Lower leg skin (tissue), 4 donors: ENCODE measurements at regions not wholly inside any gene's neighbourhood (a gene's known extent, or its start where the extent isn't known, plus 50 kb on each side); places are given as distances from the start of the nearest gene placed in this dataset.

Source experiments
- DNase-seq, 2 donors: peaks; one replicate each; pipeline ENCODE4 v3.0.0-alpha.2; 2019; ENCODE audit warnings: low spot score in 2 of 2
- H3K4me3 ChIP-seq: fragments of 200-600 bp; sonication (generic); 2 replicates; pipeline ENCODE4 v1.5.1; 2017; ENCODE audit warnings: mild to moderate bottlenecking, low read depth; ENCODE audit not compliant: poor library complexity, severe bottlenecking
- POLR2A ChIP-seq, 2 donors: fragments of 450-650 bp; IDR thresholded peaks; one replicate each; pipeline ENCODE4 v1.6.1; 2016 to 2017; ENCODE audit warnings: antibody characterized with exemption in 2 of 2, mild to moderate bottlenecking in 1 of 2, moderate library complexity in 1 of 2
- WGBS, 2 donors: methylation state at CpG; one replicate each; pipeline ENCODE4 v1.1.5; 2018; 5-methylcytosine and 5-hydroxymethylcytosine counted together
- intact Hi-C: fragments of 100-400 bp; cut with DNase I; formaldehyde crosslinking; loops from one replicate; pipeline ENCODE4 v1.15.0; 2023; ENCODE audit warnings: low total_unique reads
- TF ChIP-seq, protein P1 (sequence below), 3 donors: fragments of 450-650 bp; IDR thresholded peaks; one replicate each; pipeline ENCODE4 v1.5.1; 2016; ENCODE audit warnings: antibody characterized with exemption in 3 of 3, mild to moderate bottlenecking in 3 of 3, moderate library complexity in 2 of 3

DNA sequence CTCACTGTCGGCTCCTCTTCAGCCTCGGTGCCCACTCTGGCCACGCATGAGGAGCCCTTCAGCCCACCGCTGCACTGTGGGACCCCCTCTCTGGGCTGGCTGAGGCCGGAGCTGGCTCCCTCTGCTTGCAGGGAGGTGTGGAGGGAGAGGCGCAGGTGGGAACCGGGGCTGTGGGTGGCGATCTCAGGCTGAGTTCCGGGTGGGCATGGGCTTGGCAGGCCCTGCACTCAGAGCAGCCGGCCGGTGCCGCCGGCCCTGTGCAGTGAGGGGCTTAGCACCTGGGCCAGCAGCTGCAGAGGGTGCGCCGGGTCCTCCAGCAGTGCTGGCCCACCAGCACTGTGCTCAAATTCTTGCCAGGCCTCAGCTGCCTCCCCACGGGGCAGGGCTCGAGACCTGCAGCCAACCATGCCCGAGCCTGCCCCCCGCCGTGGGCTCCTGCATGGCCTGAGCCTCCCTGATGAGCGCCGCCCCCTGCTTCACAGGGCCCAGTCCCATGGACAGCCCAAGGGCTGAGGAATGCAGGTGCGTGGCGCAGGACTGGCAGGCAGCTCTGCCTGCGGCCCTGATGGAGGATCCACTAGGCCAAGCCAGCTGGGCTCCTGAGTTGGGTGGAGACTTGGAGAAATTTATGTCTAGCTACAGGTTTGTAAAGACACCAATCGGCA, 899.1 kb downstream of the SI start:
- intact Hi-C loops, result no loop called here
- no peak for DNase-seq
- H3K4me3 ChIP-seq, result no peak overlapping the region
- WGBS, 2 donors, result 87 to 94% methylated on average over 12 to 23 of the region's 26 CpGs
- no peak for TF ChIP-seq POLR2A (IDR thresholded peaks at IDR 0.05)
- TF ChIP-seq, protein P1, sequence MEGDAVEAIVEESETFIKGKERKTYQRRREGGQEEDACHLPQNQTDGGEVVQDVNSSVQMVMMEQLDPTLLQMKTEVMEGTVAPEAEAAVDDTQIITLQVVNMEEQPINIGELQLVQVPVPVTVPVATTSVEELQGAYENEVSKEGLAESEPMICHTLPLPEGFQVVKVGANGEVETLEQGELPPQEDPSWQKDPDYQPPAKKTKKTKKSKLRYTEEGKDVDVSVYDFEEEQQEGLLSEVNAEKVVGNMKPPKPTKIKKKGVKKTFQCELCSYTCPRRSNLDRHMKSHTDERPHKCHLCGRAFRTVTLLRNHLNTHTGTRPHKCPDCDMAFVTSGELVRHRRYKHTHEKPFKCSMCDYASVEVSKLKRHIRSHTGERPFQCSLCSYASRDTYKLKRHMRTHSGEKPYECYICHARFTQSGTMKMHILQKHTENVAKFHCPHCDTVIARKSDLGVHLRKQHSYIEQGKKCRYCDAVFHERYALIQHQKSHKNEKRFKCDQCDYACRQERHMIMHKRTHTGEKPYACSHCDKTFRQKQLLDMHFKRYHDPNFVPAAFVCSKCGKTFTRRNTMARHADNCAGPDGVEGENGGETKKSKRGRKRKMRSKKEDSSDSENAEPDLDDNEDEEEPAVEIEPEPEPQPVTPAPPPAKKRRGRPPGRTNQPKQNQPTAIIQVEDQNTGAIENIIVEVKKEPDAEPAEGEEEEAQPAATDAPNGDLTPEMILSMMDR (IDR thresholded peaks at IDR 0.05), result no peak

DNA sequence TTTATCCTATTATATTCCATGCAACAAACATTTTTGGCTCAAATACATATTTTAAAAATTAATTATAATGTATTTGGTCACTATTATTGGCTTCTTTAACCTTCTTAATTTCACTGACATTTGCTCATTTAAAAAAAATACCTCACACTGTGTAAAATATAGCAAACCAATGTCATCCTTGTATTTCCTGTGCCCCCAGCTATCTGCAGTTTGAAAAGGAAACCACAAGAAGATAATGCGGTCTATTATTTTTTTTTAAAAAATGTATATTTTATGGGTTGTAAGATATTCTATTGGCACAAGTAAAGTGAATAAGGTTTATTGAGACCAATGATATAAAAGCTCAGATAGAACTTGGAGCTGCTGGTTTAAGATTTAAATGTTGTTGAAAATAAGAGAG, 904.2 kb downstream of the SI start:
- 67% methylated on average over 1 of the region's 1 CpG for WGBS, 2 donors
- no peak for DNase-seq
- intact Hi-C loops, result no loop called here
- no peak overlapping the region for H3K4me3 ChIP-seq
- TF ChIP-seq POLR2A (IDR thresholded peaks at IDR 0.05), result no peak
- TF ChIP-seq, protein P1 (IDR thresholded peaks at IDR 0.05), result no peak

DNA sequence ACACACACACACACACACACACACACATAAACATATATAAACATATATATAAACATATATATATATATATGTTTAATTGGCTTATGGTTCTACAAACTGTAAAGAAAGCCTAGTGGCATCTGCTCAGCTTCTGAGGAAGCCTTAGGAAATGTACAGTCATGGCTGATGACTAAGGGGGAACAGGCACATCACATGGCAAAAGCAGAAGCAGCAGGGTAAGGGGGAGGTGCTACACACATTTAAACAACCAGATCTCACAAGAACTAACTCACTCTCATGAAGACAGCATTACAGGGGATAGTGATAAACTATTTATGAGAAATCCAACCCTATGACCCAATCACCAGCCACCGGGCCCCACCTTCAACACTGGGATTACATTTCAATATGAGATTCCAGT, 922.9 kb downstream of the SI start:
- intact Hi-C loops, result no loop called here
- no peak for DNase-seq
- no peak overlapping the region for H3K4me3 ChIP-seq
- TF ChIP-seq, protein P1 (IDR thresholded peaks at IDR 0.05), result no peak
- 83 to 84% methylated on average over 1 of the region's 1 CpG for WGBS, 2 donors

DNA sequence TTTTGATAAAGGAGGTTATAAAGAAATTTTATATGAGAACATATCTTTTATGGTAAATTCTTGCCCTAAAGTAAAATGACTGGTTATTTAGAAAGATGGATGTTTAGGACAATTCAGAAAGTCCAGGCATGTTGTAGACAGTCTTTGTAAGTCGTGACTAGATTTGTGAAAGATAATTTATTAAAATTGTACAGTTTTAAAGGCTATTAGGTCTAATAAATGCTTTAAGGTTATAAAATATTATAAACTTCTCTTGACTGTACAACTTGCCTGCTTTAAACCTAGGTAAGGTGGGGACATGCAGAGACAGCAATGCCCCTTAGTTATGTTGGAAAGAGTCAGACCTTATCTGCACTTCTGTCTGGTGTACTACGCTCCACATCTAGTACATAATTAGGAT, 933.5 kb downstream of the SI start:
- intact Hi-C loops, result no loop called here
- no peak for DNase-seq
- WGBS, 2 donors, result 81 to 82% methylated on average over 2 of the region's 2 CpGs
- TF ChIP-seq POLR2A (IDR thresholded peaks at IDR 0.05), result no peak
- TF ChIP-seq, protein P1 (IDR thresholded peaks at IDR 0.05), result no peak
- H3K4me3 ChIP-seq, result no peak overlapping the region

DNA sequence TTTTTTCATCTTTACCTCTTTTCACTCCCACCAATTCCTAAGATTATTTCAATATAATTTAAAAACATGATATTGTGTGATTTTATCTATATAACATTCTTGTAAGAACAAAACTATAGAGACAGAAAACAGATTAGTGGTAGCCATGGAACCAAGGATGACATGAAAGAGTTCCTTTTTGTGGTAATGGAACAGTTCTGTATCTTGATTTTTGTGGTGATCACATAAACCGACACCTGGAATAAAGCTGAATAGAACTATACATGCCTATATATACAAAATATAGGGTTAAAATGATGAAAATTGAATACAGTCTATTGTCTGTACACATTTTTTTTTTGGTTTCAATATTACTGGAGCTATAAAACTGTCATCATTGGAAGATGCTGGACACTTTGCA, 945.4 kb downstream of the SI start:
- 84 to 88% methylated on average over 1 of the region's 1 CpG for WGBS, 2 donors
- DNase-seq, result no peak
- TF ChIP-seq POLR2A (IDR thresholded peaks at IDR 0.05), result no peak
- TF ChIP-seq, protein P1 (IDR thresholded peaks at IDR 0.05), result no peak
- no peak overlapping the region for H3K4me3 ChIP-seq
- intact Hi-C loops, result no loop called here
